OCI-LY7 (cell line): ENCODE measurements at regions not wholly inside any gene's neighbourhood (a gene's known extent, or its start where the extent isn't known, plus 50 kb on each side); places are given as distances from the start of the nearest gene placed in this dataset.

Experiments
- CTCF ChIP-seq: fragments of 200-600 bp; sonication (generic); conservative IDR thresholded peaks from 2 replicates; pipeline ENCODE4 v1.5.1; 2014; ENCODE audit warnings: mild to moderate bottlenecking, antibody characterized with exemption, low read length, moderate library complexity, mixed read lengths
- EZH2phosphoT487 ChIP-seq: fragments of 200-600 bp; sonication (generic); IDR thresholded peaks from 2 replicates; pipeline ENCODE4 v1.6.1; 2018; ENCODE audit warnings: low read depth, borderline replicate concordance, mild to moderate bottlenecking, mixed run types, antibody characterized with exemption, low read length, moderate library complexity, mixed read lengths

DNA sequence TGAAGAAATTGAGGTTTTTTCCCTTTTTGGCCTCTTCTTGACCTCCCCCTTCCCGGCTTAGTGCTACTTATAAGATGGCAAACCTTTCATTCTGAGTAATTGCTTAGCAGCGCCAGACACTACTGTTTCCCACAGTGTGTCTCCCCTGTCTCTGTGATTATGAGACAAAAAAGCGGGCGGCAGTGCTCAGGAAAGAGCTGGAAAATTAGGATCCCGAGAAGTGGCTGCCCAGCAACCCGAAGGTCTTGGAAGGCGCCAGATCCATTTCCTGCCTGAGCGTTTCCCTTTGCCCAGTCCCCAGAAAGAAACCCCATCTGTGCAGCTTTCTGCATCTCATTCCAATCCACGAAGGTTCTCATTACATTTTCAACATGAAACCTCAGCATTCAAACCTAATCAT is 191.9 kb upstream of the APCDD1 start:
- TF ChIP-seq CTCF (no peak), EZH2phosphoT487 (no peak)
